Type B pancreatic cell (in vitro differentiated cells): ENCODE measurements at regions not wholly inside any gene's neighbourhood (a gene's known extent, or its start where the extent isn't known, plus 50 kb on each side); places are given as distances from the start of the nearest gene placed in this dataset.
A peak's percentile ranks its signal among the peaks of the same experiment; 100 is the strongest.

Experiments
- DNase-seq: peaks from one replicate; pipeline ENCODE4 v3.0.0; 2021; ENCODE audit warnings: mixed read lengths; ENCODE audit not compliant: unreplicated experiment; ENCODE audit errors: extremely low spot score
- H3K27ac Mint-ChIP-seq: 2 replicates; pipeline ENCODE4 v1.8.0; 2021; ENCODE audit warnings: mild to moderate bottlenecking, mixed read lengths
- H3K27me3 Mint-ChIP-seq: 2 replicates; pipeline ENCODE4 v1.8.0; 2021; ENCODE audit warnings: mixed read lengths
- H3K36me3 Mint-ChIP-seq: 2 replicates; pipeline ENCODE4 v1.8.0; 2021; ENCODE audit warnings: mixed read lengths
- H3K4me1 Mint-ChIP-seq: one replicate; pipeline ENCODE4 v1.8.0; 2021; ENCODE audit warnings: mixed read lengths; ENCODE audit not compliant: unreplicated experiment
- H3K4me3 Mint-ChIP-seq: 2 replicates; pipeline ENCODE4 v1.8.0; 2021; ENCODE audit warnings: mild to moderate bottlenecking, mixed read lengths
- H3K9me3 Mint-ChIP-seq: 2 replicates; pipeline ENCODE4 v1.8.0; 2021; ENCODE audit warnings: mixed read lengths
- TF ChIP-seq, protein P1 (sequence below): fragments of 200-600 bp; sonication (generic); conservative IDR thresholded peaks from 2 replicates; pipeline ENCODE4 v1.5.0; 2021; ENCODE audit warnings: antibody characterized with exemption, mild to moderate bottlenecking

DNA sequence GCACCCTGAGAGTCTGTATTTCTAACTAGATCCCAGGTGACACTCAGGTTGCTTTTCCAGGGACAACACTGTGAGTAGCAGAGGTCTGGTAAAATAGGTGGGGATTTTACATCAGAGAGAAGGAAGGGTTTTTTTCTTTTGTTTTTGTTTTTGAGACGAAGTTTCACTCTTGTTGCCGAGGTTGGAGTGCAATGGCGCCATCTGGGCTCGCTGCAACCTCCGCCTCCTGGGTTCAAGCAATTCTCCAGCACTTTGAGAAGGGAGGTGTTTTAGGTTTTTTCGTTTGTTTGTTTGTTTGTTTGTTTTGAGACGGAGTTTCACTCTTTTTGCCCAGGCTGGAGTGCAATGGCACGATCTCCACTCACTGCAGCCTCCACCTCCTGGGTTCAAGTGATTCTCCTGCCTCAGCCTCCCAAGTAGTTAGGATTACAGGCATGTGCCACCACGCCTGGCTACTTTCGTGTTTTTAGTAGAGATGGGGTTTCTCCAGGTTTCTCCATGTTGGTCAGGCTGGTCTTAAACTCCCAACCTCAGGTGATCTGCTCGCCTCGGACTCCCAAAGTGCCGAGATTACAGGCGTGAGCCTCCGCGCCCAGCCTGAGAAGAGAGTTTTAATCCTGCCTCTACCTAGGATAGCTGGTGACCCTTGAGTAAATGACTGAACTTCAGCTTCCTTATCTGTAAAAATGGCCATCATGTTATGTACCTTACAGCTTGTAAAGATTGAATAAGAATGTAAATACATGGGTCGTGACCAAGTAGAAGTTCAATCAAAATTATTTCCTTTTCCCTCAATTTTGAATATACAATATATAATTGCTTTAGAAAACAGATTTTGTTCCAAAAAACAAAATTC, 95.9 kb upstream of the FNDC3B start:
- TF ChIP-seq, protein P1, sequence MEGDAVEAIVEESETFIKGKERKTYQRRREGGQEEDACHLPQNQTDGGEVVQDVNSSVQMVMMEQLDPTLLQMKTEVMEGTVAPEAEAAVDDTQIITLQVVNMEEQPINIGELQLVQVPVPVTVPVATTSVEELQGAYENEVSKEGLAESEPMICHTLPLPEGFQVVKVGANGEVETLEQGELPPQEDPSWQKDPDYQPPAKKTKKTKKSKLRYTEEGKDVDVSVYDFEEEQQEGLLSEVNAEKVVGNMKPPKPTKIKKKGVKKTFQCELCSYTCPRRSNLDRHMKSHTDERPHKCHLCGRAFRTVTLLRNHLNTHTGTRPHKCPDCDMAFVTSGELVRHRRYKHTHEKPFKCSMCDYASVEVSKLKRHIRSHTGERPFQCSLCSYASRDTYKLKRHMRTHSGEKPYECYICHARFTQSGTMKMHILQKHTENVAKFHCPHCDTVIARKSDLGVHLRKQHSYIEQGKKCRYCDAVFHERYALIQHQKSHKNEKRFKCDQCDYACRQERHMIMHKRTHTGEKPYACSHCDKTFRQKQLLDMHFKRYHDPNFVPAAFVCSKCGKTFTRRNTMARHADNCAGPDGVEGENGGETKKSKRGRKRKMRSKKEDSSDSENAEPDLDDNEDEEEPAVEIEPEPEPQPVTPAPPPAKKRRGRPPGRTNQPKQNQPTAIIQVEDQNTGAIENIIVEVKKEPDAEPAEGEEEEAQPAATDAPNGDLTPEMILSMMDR: no peak
- H3K27me3 Mint-ChIP-seq: no peaks in the 10 kb centered on the region
- no peak overlapping the region for H3K4me3 Mint-ChIP-seq
- peaks cover 9% of the 10 kb centered on the region for H3K9me3 Mint-ChIP-seq
- DNase-seq: no peak
- no peaks in the 10 kb centered on the region for H3K36me3 Mint-ChIP-seq
- no peak overlapping the region for H3K27ac Mint-ChIP-seq
- peaks cover 38% of the 10 kb centered on the region for H3K4me1 Mint-ChIP-seq

DNA sequence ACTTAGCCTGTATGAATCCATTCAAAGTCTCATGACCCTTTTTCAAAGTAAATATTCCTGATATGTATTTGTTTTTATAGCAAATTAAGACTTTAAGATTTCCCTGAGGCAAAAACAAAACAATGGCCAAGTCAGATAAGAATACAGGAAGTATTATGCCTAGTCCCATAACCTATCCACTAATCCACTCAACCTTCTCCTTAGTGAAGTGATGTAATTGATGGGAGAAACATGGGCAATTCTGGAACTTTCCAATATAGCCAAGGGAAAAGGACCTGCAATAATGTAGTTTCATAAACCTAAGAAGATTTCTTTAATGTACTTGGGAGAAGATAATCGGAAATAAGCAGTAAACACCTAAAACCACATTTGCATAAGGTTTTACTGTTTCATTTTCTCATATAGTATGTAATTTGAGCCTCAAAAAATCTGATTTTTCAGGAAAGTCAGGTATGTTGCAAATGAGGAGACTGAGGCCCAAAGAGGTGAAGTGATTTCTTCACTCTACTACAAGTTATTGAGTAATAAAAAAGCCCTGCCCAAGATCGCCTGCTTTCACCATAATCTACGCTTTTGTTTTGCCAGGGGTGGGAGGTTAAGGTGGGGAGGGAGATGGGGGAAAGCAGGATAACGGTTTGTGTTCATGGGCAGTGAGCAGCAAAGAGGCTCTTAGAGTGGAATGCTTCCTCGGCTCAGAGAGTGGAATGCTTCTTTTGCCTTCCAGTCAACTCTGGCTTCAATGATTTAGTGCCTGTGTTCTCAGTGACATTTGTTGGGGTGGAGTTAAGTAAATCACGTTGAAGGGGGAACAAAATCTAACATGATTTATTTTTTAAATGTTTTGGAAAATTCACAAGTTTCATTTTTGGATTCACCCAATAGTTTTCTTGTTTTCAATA, 95.0 kb upstream of the FNDC3B start:
- Mint-ChIP-seq H3K27me3 (no peaks in the 10 kb centered on the region), H3K9me3 (peaks cover 9% of the 10 kb centered on the region), H3K27ac (peak overlapping the region; percentile 57), H3K4me1 (peaks cover 35% of the 10 kb centered on the region), H3K36me3 (no peaks in the 10 kb centered on the region), H3K4me3 (peak overlapping the region; percentile 68)
- no peak for DNase-seq
- TF ChIP-seq, protein P1: no peak

DNA sequence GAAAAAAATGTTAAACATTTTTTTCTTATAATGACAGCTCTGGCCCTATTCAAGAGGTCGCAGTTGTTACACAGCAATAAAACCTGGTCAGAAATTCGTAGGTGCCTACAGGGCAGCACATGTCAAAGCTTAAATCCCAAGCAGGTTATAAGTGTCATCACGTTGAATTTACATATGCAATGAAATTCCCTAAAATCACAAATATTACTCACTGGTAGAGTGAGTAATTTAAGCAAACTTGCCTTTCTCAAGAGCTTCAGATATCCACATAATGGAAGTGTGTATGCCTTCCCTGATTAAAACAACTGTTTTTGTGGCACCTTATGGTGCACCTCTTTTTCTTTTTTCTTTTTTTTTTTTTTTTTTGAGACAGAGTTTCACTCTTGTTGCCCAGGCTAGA, 90.7 kb upstream of the FNDC3B start:
- Mint-ChIP-seq H3K9me3 (peaks cover 5% of the 10 kb centered on the region), H3K27ac (no peak overlapping the region), H3K36me3 (no peaks in the 10 kb centered on the region), H3K4me1 (peaks cover 35% of the 10 kb centered on the region), H3K4me3 (no peak overlapping the region), H3K27me3 (no peaks in the 10 kb centered on the region)
- DNase-seq: no peak
- TF ChIP-seq, protein P1: no peak

DNA sequence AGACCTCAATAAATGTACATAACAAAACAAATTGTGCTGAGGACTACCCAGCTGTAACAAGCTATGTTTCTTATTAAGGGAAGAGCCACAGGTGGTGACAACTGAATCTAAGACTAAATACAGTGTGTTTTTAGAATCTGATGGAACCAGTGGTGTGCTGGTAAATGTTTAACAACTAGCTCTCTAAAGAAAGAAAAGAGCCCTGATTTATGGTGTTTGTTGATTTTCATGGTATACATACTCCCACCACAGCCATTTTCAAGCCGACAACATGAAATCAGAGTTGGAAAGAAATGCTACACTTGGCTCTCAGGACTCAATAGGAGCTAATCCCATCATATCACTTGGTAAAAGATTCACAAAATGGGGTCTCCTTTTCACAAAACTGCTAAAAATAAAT, 89.8 kb upstream of the FNDC3B start:
- no peak for DNase-seq
- Mint-ChIP-seq H3K4me1 (peaks cover 32% of the 10 kb centered on the region), H3K4me3 (no peak overlapping the region), H3K9me3 (peaks cover 5% of the 10 kb centered on the region), H3K27ac (no peak overlapping the region), H3K36me3 (no peaks in the 10 kb centered on the region), H3K27me3 (no peaks in the 10 kb centered on the region)
- TF ChIP-seq, protein P1: no peak

DNA sequence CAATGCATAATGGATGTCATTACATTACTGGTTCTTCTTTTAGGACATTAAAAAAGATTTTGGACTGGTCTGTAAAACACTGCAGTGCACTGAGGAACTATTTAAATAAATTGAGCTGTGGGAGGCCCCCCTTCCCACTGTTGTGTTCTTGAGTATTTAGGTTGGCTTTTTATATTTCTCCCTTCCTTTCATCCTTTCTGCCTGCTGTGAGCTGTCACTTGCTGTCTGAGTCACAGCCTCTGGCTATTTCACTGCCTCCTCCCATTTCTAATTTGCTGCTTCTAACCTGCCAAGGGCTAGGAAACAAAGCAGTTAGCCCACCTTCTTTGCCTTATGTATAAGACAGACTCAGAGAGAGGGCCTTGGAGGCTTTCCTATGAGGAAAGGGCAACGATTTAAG, 89.0 kb upstream of the FNDC3B start:
- Mint-ChIP-seq H3K9me3 (peaks cover 5% of the 10 kb centered on the region), H3K36me3 (no peaks in the 10 kb centered on the region), H3K4me3 (peak overlapping the region; percentile 31), H3K4me1 (peaks cover 32% of the 10 kb centered on the region), H3K27ac (peak overlapping the region; percentile 21), H3K27me3 (no peaks in the 10 kb centered on the region)
- TF ChIP-seq, protein P1: no peak
- no peak for DNase-seq
